ENCODE measurements at regions not wholly inside any gene's neighbourhood (a gene's known extent, or its start where the extent isn't known, plus 50 kb on each side); places are given as distances from the start of the nearest gene placed in this dataset.

- TF ChIP-seq SMAD1 (CRISPR knock-in tag; IDR thresholded peaks at IDR 0.05; ENCODE audit: borderline replicate concordance, low read depth) (no peak), REPIN1 (CRISPR knock-in tag; IDR thresholded peaks at IDR 0.05; ENCODE audit: borderline replicate concordance, low read depth) (no peak)
- TF ChIP-seq, protein P1, sequence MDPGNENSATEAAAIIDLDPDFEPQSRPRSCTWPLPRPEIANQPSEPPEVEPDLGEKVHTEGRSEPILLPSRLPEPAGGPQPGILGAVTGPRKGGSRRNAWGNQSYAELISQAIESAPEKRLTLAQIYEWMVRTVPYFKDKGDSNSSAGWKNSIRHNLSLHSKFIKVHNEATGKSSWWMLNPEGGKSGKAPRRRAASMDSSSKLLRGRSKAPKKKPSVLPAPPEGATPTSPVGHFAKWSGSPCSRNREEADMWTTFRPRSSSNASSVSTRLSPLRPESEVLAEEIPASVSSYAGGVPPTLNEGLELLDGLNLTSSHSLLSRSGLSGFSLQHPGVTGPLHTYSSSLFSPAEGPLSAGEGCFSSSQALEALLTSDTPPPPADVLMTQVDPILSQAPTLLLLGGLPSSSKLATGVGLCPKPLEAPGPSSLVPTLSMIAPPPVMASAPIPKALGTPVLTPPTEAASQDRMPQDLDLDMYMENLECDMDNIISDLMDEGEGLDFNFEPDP (CRISPR knock-in tag; conservative IDR thresholded peaks at IDR 0.05): no peak
These were observed 110.8 kb downstream of the EMP1 start for GRCh38 chr12:13307143-13307816.

All from HepG2 (cell line).